Activated CD4-positive, alpha-beta memory T cell treated with anti-CD3 and anti-CD28 coated beads for 36 hours (primary cell): ENCODE measurements at regions not wholly inside any gene's neighbourhood (a gene's known extent, or its start where the extent isn't known, plus 50 kb on each side); places are given as distances from the start of the nearest gene placed in this dataset.

Experiments used
- CTCF ChIA-PET: fragments of 350-600 bp; sonication (Branson Sonifier 250); formaldehyde crosslinking; loops from one replicate; lab custom pipeline; 2021; ENCODE audit warnings: antibody characterized with exemption, inconsistent platforms; lab: Charles Lee
- POLR2A ChIA-PET: fragments of 350-600 bp; sonication (Branson Sonifier 250); formaldehyde crosslinking; loops from one replicate; lab custom pipeline; 2021; ENCODE audit warnings: antibody characterized with exemption; lab: Charles Lee
- DNase-seq: peaks from one replicate; pipeline ENCODE4 v3.0.0-alpha.2; 2020
- H3K27ac Mint-ChIP-seq: one replicate; pipeline ENCODE4 v1.8.0; 2021; ENCODE audit warnings: mixed read lengths
- H3K27me3 Mint-ChIP-seq: one replicate; pipeline ENCODE4 v1.8.0; 2021; ENCODE audit warnings: mixed read lengths
- H3K36me3 Mint-ChIP-seq: one replicate; pipeline ENCODE4 v1.8.0; 2021; ENCODE audit warnings: mixed read lengths
- H3K4me1 Mint-ChIP-seq: one replicate; pipeline ENCODE4 v1.8.0; 2021; ENCODE audit warnings: low read depth, mixed read lengths
- H3K4me3 Mint-ChIP-seq: one replicate; pipeline ENCODE4 v1.8.0; 2021; ENCODE audit warnings: mild to moderate bottlenecking, mixed read lengths
- H3K9me3 Mint-ChIP-seq: one replicate; pipeline ENCODE4 v1.8.0; 2021; ENCODE audit warnings: mixed read lengths
- intact Hi-C: fragments of 100-400 bp; cut with micrococcal nuclease; formaldehyde crosslinking; loops from one replicate; pipeline ENCODE4 v1.15.1; 2023

- no peaks in the 10 kb centered on the region for H3K36me3 Mint-ChIP-seq
- H3K9me3 Mint-ChIP-seq, result no peaks in the 10 kb centered on the region
- H3K4me1 Mint-ChIP-seq, result peaks cover 7% of the 10 kb centered on the region
- no peak overlapping the region for H3K4me3 Mint-ChIP-seq
- intact Hi-C loops, result no loop called here
- ChIA-PET POLR2A (no interaction called here), CTCF (no interaction called here)
- H3K27me3 Mint-ChIP-seq, result no peaks in the 10 kb centered on the region
- no peak overlapping the region for H3K27ac Mint-ChIP-seq
- DNase-seq, result peak; percentile 20
Observed at GRCh38 chr12:65756956-65757511, 67.2 kb upstream of the HMGA2 start.

GRCh38 chr12:65758401-65758800 lies 65.9 kb upstream of the HMGA2 start:
- CTCF ChIA-PET, result no interaction called here
- H3K27ac Mint-ChIP-seq, result no peak overlapping the region
- DNase-seq, result no peak
- no peaks in the 10 kb centered on the region for H3K9me3 Mint-ChIP-seq
- H3K36me3 Mint-ChIP-seq, result no peaks in the 10 kb centered on the region
- intact Hi-C loops, result no loop called here
- POLR2A ChIA-PET, result no interaction called here
- no peak overlapping the region for H3K4me3 Mint-ChIP-seq
- no peaks in the 10 kb centered on the region for H3K27me3 Mint-ChIP-seq
- peaks cover 7% of the 10 kb centered on the region for H3K4me1 Mint-ChIP-seq

GRCh38 chr12:65759735-65760134 lies 64.5 kb upstream of the HMGA2 start:
- ChIA-PET POLR2A (no interaction called here), CTCF (no interaction called here)
- no peak for DNase-seq
- no peaks in the 10 kb centered on the region for H3K9me3 Mint-ChIP-seq
- no peaks in the 10 kb centered on the region for H3K36me3 Mint-ChIP-seq
- intact Hi-C loops, result no loop called here
- no peak overlapping the region for H3K4me3 Mint-ChIP-seq
- peaks cover 7% of the 10 kb centered on the region for H3K4me1 Mint-ChIP-seq
- peaks cover 2% of the 10 kb centered on the region for H3K27me3 Mint-ChIP-seq
- no peak overlapping the region for H3K27ac Mint-ChIP-seq

DNA sequence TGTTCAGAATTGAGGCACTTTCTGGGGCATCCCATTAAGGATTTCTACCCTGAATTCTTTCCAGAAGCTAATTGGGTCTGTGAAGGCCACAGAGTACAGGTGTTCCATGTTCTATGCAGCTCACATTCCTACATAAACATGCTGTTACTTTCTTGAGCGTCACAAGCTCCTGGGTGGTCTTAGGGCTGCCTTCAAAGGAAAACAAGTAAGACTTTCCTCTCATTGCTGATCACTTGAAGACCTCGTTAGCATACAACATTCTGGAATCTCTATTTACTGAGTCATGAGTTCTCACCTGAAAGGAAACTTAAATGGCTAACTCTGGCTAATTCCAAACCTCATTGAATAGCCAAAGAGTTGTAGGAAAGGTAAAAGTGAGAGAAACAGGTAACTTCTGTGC lies 63.0 kb upstream of the HMGA2 start:
- H3K27me3 Mint-ChIP-seq, result peaks cover 2% of the 10 kb centered on the region
- intact Hi-C loops, result no loop called here
- no peak overlapping the region for H3K4me3 Mint-ChIP-seq
- no peaks in the 10 kb centered on the region for H3K36me3 Mint-ChIP-seq
- H3K9me3 Mint-ChIP-seq, result no peaks in the 10 kb centered on the region
- ChIA-PET CTCF (no interaction called here), POLR2A (no interaction called here)
- no peak overlapping the region for H3K27ac Mint-ChIP-seq
- DNase-seq, result no peak
- peaks cover 7% of the 10 kb centered on the region for H3K4me1 Mint-ChIP-seq

GRCh38 chr12:65764325-65764724 lies 60.0 kb upstream of the HMGA2 start:
- Mint-ChIP-seq H3K27ac (no peak overlapping the region), H3K36me3 (no peaks in the 10 kb centered on the region), H3K4me1 (no peaks in the 10 kb centered on the region), H3K27me3 (peaks cover 2% of the 10 kb centered on the region), H3K9me3 (no peaks in the 10 kb centered on the region), H3K4me3 (no peak overlapping the region)
- intact Hi-C loops, result no loop called here
- DNase-seq, result no peak
- POLR2A ChIA-PET, result no interaction called here
- CTCF ChIA-PET, result no interaction called here

DNA sequence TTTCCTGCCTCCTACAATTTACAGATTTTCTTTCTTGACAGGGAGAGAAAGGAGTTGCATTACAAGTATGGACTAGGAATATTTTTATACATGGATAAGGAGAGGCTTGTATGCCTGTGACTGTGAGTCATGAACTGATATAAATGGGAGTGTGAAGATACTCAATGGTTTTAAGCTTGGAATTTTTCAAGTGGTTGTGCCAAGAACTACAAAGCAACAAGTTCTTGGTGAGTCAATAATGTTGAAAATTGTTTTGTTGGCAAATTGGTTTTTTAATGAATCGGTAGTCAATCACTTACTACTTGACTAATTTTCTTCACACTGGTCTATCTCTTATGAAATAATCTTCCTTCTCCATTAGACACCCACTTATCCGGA lies 58.9 kb upstream of the HMGA2 start:
- intact Hi-C loops, result no loop called here
- DNase-seq, result no peak
- ChIA-PET CTCF (no interaction called here), POLR2A (no interaction called here)
- Mint-ChIP-seq H3K4me3 (no peak overlapping the region), H3K27me3 (peaks cover 2% of the 10 kb centered on the region), H3K9me3 (no peaks in the 10 kb centered on the region), H3K36me3 (no peaks in the 10 kb centered on the region), H3K4me1 (no peaks in the 10 kb centered on the region), H3K27ac (no peak overlapping the region)

GRCh38 chr12:65769880-65770279 lies 54.4 kb upstream of the HMGA2 start:
- Mint-ChIP-seq H3K27ac (no peak overlapping the region), H3K4me1 (no peaks in the 10 kb centered on the region), H3K4me3 (no peak overlapping the region), H3K9me3 (no peaks in the 10 kb centered on the region), H3K36me3 (no peaks in the 10 kb centered on the region), H3K27me3 (peaks cover 5% of the 10 kb centered on the region)
- ChIA-PET POLR2A (no interaction called here), CTCF (no interaction called here)
- intact Hi-C loops, result no loop called here
- no peak for DNase-seq
